ENCODE measurements at regions not wholly inside any gene's neighbourhood (a gene's known extent, or its start where the extent isn't known, plus 50 kb on each side); places are given as distances from the start of the nearest gene placed in this dataset.

DNA sequence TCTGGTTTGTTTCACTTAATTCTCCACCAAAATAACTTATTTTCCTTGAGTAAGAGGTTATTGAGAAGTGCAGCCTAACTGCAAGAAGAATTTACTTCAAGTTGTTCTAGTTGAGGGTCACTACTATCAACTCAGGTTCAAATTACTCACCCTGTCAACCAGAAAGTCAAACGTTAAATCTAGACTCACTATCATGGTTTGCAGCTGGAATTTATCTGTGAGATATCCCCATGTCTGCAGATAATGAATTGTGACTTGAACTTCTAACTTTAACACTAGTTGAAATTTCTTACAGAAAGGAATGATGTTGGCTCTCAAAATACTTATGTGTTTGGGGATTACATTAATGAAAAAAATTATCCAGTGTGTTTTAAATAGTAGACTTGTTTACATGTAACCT, 1145.7 kb upstream of the NXPH2 start:
- Histone ChIP-seq H3K27me3 (ENCODE audit: insufficient read depth, low read depth, low read length) (no peaks in the 10 kb centered on the region), H3F3A (ENCODE audit: insufficient read depth, low read length, poor library complexity, severe bottlenecking) (no peaks in the 10 kb centered on the region), H3K4me2 (ENCODE audit: low read length) (no peak overlapping the region)

DNA sequence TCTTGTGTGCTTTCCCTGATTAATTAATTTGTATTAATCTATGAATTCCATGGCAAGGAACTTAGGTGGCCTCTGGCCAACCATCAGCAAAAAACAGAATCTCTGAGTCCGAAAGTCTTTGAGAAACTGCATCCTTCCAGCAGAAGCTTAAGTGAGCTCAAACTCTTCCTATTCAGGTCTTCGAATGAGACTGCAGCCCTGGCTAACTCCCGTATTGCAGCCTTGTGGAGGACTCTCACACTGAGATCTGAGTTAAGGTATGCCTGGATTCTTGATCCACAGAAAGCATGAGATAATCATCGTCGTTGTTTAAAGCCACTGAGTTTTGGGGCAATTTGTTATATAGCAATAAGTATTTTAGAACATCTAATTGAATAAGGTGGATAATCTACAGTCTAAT, 1143.9 kb upstream of the NXPH2 start:
- H2AFZ ChIP-seq (ENCODE audit: low read depth, low read length): no peak overlapping the region
- H3K79me2 ChIP-seq (replicated peaks; ENCODE audit: insufficient read depth, low read length): no peaks in the 10 kb centered on the region
- no peaks in the 10 kb centered on the region for H4K20me1 ChIP-seq (ENCODE audit: insufficient read depth)
- no peaks in the 10 kb centered on the region for H3K36me3 ChIP-seq (ENCODE audit: insufficient read depth, low read length)
- no peak overlapping the region for H3K9ac ChIP-seq (ENCODE audit: low read length)
- H3K27ac ChIP-seq (ENCODE audit: low read length): no peak overlapping the region
- H3K4me3 ChIP-seq (ENCODE audit: low read length): no peak overlapping the region
- H3F3A ChIP-seq (ENCODE audit: insufficient read depth, low read length, poor library complexity, severe bottlenecking): no peaks in the 10 kb centered on the region
- no peaks in the 10 kb centered on the region for H3K9me2 ChIP-seq (ENCODE audit: insufficient read depth, low read length)
- no peak for TF ChIP-seq EZH2 (IDR thresholded peaks at IDR 0.05; ENCODE audit: borderline replicate concordance, insufficient read depth, low read length, poor library complexity, severe bottlenecking)
- TF ChIP-seq SMC3 (conservative IDR thresholded peaks at IDR 0.05; ENCODE audit: poor library complexity): no peak
- no peak for TF ChIP-seq TAF1 (IDR thresholded peaks at IDR 0.05; ENCODE audit: low read depth)
- no peak for TF ChIP-seq POLR2AphosphoS5 (IDR thresholded peaks at IDR 0.05)
- TF ChIP-seq EP300 (conservative IDR thresholded peaks at IDR 0.05; ENCODE audit: poor library complexity, severe bottlenecking): no peak
- H3K9me3 ChIP-seq (ENCODE audit: low read length): no peaks in the 10 kb centered on the region
- H3K27me3 ChIP-seq (ENCODE audit: insufficient read depth, low read depth, low read length): no peaks in the 10 kb centered on the region
- H3K4me2 ChIP-seq (ENCODE audit: low read length): no peak overlapping the region

More for the DNA sequence above, 1145.7 kb upstream of the NXPH2 start:
- Histone ChIP-seq H3K36me3 (ENCODE audit: insufficient read depth, low read length) (no peaks in the 10 kb centered on the region), H3K9me3 (ENCODE audit: low read length) (no peaks in the 10 kb centered on the region), H3K9ac (ENCODE audit: low read length) (no peak overlapping the region), H4K20me1 (ENCODE audit: insufficient read depth) (no peaks in the 10 kb centered on the region), H3K4me3 (ENCODE audit: low read length) (no peak overlapping the region), H3K9me2 (ENCODE audit: insufficient read depth, low read length) (no peaks in the 10 kb centered on the region), H2AFZ (ENCODE audit: low read depth, low read length) (no peak overlapping the region), H3K79me2 (replicated peaks; ENCODE audit: insufficient read depth, low read length) (no peaks in the 10 kb centered on the region), H3K27ac (ENCODE audit: low read length) (no peak overlapping the region)
- no peak for TF ChIP-seq TAF1 (IDR thresholded peaks at IDR 0.05; ENCODE audit: low read depth)
- no peak for TF ChIP-seq REST (IDR thresholded peaks at IDR 0.05; ENCODE audit: borderline replicate concordance)
- no peak for TF ChIP-seq EZH2 (IDR thresholded peaks at IDR 0.05; ENCODE audit: borderline replicate concordance, insufficient read depth, low read length, poor library complexity, severe bottlenecking)
- TF ChIP-seq MXI1 (conservative IDR thresholded peaks at IDR 0.05; ENCODE audit: poor library complexity, severe bottlenecking): no peak
- no peak for TF ChIP-seq RAD21 (conservative IDR thresholded peaks at IDR 0.05)
- no peak for TF ChIP-seq CTCF (IDR thresholded peaks at IDR 0.05; ENCODE audit: poor library complexity, severe bottlenecking)
- no peak for TF ChIP-seq SMC3 (conservative IDR thresholded peaks at IDR 0.05; ENCODE audit: poor library complexity)
- TF ChIP-seq POLR2AphosphoS5 (IDR thresholded peaks at IDR 0.05): no peak
- no peak for TF ChIP-seq EP300 (conservative IDR thresholded peaks at IDR 0.05; ENCODE audit: poor library complexity, severe bottlenecking)
